ENCODE measurements at regions not wholly inside any gene's neighbourhood (a gene's known extent, or its start where the extent isn't known, plus 50 kb on each side); places are given as distances from the start of the nearest gene placed in this dataset.

GRCh38 chr15:93420477-93420876 is 331.5 kb upstream of the RGMA start:
- under 1% methylated on average over 7 of the region's 7 CpGs for WGBS (ENCODE audit: insufficient coverage, low coverage, missing lambda C conversion rate)

More at GRCh38 chr15:93420477-93420876, 331.5 kb upstream of the RGMA start:
- DNase-seq (ENCODE audit: extremely low read depth in 1 of 4, low spot score in 3 of 4) (no peak), FAIRE-seq (no peak), ATAC-seq (no peak)
- Histone ChIP-seq H3K79me2 (ENCODE audit: control insufficient read depth, insufficient read depth, low read length) (no peaks in the 10 kb centered on the region), H3K9me1 (ENCODE audit: control insufficient read depth, insufficient read depth, low read length) (no peaks in the 10 kb centered on the region), H4K20me1 (replicated peaks; ENCODE audit: control insufficient read depth, insufficient read depth, low read length) (no peaks in the 10 kb centered on the region), H3K9me3 (replicated peaks; ENCODE audit: control insufficient read depth, insufficient read depth, low read depth, low read length) (no peaks in the 10 kb centered on the region), H3K27ac (ENCODE audit: extremely low read depth, low read depth, low read length) (no peak overlapping the region), H2AFZ (ENCODE audit: low read depth, low read length) (no peak overlapping the region), H3K4me3 (no peak overlapping the region), H3K4me2 (ENCODE audit: insufficient read depth, low read length) (no peak overlapping the region), H3K27me3 (ENCODE audit: control insufficient read depth in 2 of 2, insufficient read depth in 2 of 2, low read length in 2 of 2) (0 out of 5 replicates have a peak, but pooled peaks cover 0 to under 1% of the 10 kb centered on the region in 2 experiments), H3K9ac (ENCODE audit: insufficient read depth in 1 of 2, low read depth in 2 of 2, low read length in 2 of 2) (no peak overlapping the region), H3K4me1 (replicated peaks in 1 of 2; ENCODE audit: control insufficient read depth in 2 of 2, insufficient read depth in 2 of 2, low read length in 2 of 2) (no peaks in the 10 kb centered on the region), H3K36me3 (ENCODE audit: control insufficient read depth, insufficient read depth, low read length) (no peaks in the 10 kb centered on the region)
- in situ Hi-C loops (cut with MboI) (no loop called here), intact Hi-C loops (cut with micrococcal nuclease) (no loop called here)
- ChIA-PET CTCF (ENCODE audit: low intra/inter-chr PET ratio) (no interaction called here), POLR2A (no interaction called here)
- TF ChIP-seq CBX8 (IDR thresholded peaks at IDR 0.05; ENCODE audit: borderline replicate concordance, extremely low read depth, low read depth, low read length, poor library complexity, severe bottlenecking) (no peak), RBFOX2 (IDR thresholded peaks at IDR 0.05; ENCODE audit: low read depth, low read length) (no peak), POLR3G (IDR thresholded peaks at IDR 0.05; ENCODE audit: extremely low read depth, insufficient read length, insufficient replicate concordance) (no peak), HMG20A (CRISPR knock-in tag; conservative IDR thresholded peaks at IDR 0.05) (no peak), MITF (IDR thresholded peaks at IDR 0.05) (no peak), KDM5B (IDR thresholded peaks at IDR 0.05; ENCODE audit: insufficient replicate concordance, low read depth, low read length) (no peak)
- BruUV-seq (replicated peaks) = no TSS peak

All from K562 (cell line).